GM12892 (cell line): ENCODE measurements at regions not wholly inside any gene's neighbourhood (a gene's known extent, or its start where the extent isn't known, plus 50 kb on each side); places are given as distances from the start of the nearest gene placed in this dataset.

Source experiments
- POLR2A ChIP-seq: IDR thresholded peaks from 2 replicates; pipeline ENCODE4 v1.6.1; 2011; ENCODE audit warnings: low read depth, low read length, control low read depth
- POLR2AphosphoS5 ChIP-seq: IDR thresholded peaks from 2 replicates; pipeline ENCODE4 v1.6.1; 2011; ENCODE audit warnings: low read depth, low read length, control low read depth

- TF ChIP-seq POLR2A (no peak), POLR2AphosphoS5 (no peak)
Measured at GRCh38 chr13:50209631-50210030, 194.4 kb downstream of the KCNRG start.
